ENCODE measurements at regions not wholly inside any gene's neighbourhood (a gene's known extent, or its start where the extent isn't known, plus 50 kb on each side); places are given as distances from the start of the nearest gene placed in this dataset.

DNA sequence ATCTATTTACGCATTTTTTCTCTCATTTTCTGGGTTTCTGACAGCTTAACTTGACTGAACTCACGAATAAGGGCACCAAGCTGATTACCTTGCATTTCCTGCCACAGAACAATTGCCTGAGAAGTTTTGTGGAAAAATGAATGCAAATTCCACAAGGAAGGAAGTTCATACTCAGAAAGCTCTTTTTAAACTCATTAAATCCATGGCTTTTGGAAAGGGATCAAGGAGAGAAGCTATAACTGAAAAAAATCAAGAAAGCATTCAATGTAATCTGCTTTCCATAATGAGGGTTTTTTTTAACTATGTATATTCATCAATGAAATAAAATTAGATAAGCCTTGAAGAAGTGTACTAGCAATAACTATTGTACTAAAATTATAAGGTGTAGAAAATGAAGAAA, 252.5 kb downstream of the GPM6A start:
- TF ChIP-seq, protein P1, sequence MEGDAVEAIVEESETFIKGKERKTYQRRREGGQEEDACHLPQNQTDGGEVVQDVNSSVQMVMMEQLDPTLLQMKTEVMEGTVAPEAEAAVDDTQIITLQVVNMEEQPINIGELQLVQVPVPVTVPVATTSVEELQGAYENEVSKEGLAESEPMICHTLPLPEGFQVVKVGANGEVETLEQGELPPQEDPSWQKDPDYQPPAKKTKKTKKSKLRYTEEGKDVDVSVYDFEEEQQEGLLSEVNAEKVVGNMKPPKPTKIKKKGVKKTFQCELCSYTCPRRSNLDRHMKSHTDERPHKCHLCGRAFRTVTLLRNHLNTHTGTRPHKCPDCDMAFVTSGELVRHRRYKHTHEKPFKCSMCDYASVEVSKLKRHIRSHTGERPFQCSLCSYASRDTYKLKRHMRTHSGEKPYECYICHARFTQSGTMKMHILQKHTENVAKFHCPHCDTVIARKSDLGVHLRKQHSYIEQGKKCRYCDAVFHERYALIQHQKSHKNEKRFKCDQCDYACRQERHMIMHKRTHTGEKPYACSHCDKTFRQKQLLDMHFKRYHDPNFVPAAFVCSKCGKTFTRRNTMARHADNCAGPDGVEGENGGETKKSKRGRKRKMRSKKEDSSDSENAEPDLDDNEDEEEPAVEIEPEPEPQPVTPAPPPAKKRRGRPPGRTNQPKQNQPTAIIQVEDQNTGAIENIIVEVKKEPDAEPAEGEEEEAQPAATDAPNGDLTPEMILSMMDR (IDR thresholded peaks at IDR 0.05), result no peak
- TF ChIP-seq POLR2A (IDR thresholded peaks at IDR 0.05) (no peak), EP300 (IDR thresholded peaks at IDR 0.05) (no peak)

Data from upper lobe of left lung (tissue), 4 donors.